PFSK-1 (cell line): ENCODE measurements at regions not wholly inside any gene's neighbourhood (a gene's known extent, or its start where the extent isn't known, plus 50 kb on each side); places are given as distances from the start of the nearest gene placed in this dataset.

ENCODE experiments used
- FOXP2 ChIP-seq: optimal IDR thresholded peaks from 2 replicates; pipeline ENCODE3; 2011; ENCODE audit warnings: borderline replicate concordance, control low read depth, inconsistent platforms; ENCODE audit not compliant: insufficient read depth; ENCODE audit errors: extremely low read length, extremely low read depth
- POLR2AphosphoS5 ChIP-seq: IDR thresholded peaks from 2 replicates; pipeline ENCODE4 v1.6.1; 2012; ENCODE audit warnings: low read depth, mild to moderate bottlenecking, control low read depth, low read length, moderate library complexity
- SIN3A ChIP-seq: IDR thresholded peaks from 2 replicates; pipeline ENCODE4 v1.6.1; 2012; ENCODE audit warnings: mild to moderate bottlenecking, low read length, moderate library complexity, borderline replicate concordance; ENCODE audit not compliant: insufficient read depth
- TAF1 ChIP-seq: IDR thresholded peaks from 2 replicates; pipeline ENCODE4 v1.6.1; 2012; ENCODE audit warnings: low read length, control low read depth, borderline replicate concordance; ENCODE audit not compliant: insufficient read depth
- TF ChIP-seq, protein P1 (sequence below), 2 experiments: IDR thresholded peaks; 2 replicates each; pipeline versions ENCODE4 v1.6.1 to v1.8.0; 2011 to 2012; ENCODE audit warnings: low read depth in 2 of 2, low read length in 2 of 2, control low read depth in 1 of 2, inconsistent platforms in 1 of 2, mild to moderate bottlenecking in 1 of 2, moderate library complexity in 1 of 2; ENCODE audit not compliant: insufficient read depth in 1 of 2

DNA sequence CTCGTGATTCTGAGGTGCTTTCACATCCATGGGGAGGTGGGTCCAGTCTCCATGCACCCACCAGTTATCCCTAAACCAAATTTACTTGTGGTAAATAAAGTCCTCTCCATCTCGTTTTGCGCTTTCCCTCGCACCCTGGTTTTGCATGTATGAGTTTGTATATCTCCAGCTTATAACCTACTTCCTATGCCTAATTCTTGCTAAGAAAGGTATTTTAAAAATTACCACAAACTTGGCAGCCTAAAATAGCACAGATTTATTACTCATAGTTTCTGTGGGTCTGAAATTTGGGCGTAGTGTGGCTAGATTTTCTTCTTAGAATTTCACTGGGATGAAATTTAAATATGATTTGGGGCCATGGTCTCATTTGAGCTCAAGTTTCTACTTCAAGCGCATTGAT is 511.5 kb downstream of the NYAP2 start:
- TF ChIP-seq, protein P1, sequence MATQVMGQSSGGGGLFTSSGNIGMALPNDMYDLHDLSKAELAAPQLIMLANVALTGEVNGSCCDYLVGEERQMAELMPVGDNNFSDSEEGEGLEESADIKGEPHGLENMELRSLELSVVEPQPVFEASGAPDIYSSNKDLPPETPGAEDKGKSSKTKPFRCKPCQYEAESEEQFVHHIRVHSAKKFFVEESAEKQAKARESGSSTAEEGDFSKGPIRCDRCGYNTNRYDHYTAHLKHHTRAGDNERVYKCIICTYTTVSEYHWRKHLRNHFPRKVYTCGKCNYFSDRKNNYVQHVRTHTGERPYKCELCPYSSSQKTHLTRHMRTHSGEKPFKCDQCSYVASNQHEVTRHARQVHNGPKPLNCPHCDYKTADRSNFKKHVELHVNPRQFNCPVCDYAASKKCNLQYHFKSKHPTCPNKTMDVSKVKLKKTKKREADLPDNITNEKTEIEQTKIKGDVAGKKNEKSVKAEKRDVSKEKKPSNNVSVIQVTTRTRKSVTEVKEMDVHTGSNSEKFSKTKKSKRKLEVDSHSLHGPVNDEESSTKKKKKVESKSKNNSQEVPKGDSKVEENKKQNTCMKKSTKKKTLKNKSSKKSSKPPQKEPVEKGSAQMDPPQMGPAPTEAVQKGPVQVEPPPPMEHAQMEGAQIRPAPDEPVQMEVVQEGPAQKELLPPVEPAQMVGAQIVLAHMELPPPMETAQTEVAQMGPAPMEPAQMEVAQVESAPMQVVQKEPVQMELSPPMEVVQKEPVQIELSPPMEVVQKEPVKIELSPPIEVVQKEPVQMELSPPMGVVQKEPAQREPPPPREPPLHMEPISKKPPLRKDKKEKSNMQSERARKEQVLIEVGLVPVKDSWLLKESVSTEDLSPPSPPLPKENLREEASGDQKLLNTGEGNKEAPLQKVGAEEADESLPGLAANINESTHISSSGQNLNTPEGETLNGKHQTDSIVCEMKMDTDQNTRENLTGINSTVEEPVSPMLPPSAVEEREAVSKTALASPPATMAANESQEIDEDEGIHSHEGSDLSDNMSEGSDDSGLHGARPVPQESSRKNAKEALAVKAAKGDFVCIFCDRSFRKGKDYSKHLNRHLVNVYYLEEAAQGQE (IDR thresholded peaks at IDR 0.05; ENCODE audit: insufficient read depth in 1 of 2, low read depth in 2 of 2, low read length in 2 of 2) = no peak
- TF ChIP-seq TAF1 (no peak), FOXP2 (no peak), SIN3A (no peak), POLR2AphosphoS5 (no peak)

DNA sequence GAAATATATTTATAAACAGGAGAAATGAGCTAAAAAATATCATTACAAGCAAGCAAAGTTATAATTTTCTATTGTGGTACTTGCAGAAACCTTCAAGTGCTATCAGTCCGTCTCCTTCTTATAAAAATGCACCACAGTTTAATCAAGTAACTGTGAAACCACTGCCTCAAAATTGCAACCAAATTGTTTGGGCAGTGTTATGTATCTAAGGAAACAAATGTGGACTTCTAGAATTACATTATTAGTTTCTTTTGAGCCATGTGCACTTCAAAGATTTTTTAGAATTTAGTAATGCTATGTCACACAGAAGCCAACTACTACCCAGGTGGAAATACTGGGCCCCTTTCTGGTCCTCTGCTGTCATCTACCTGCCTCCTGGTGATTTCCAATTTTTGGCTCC is 495.6 kb downstream of the NYAP2 start:
- TF ChIP-seq SIN3A (no peak), POLR2AphosphoS5 (no peak), FOXP2 (no peak), TAF1 (no peak)
- TF ChIP-seq, protein P1 (IDR thresholded peaks at IDR 0.05; ENCODE audit: insufficient read depth in 1 of 2, low read depth in 2 of 2, low read length in 2 of 2) = no peak

- TF ChIP-seq FOXP2 (no peak), TAF1 (no peak), SIN3A (no peak), POLR2AphosphoS5 (no peak)
- TF ChIP-seq, protein P1 (IDR thresholded peaks at IDR 0.05; ENCODE audit: insufficient read depth in 1 of 2, low read depth in 2 of 2, low read length in 2 of 2) = no peak
Observed at GRCh38 chr2:225894236-225894980, 494.9 kb downstream of the NYAP2 start.

DNA sequence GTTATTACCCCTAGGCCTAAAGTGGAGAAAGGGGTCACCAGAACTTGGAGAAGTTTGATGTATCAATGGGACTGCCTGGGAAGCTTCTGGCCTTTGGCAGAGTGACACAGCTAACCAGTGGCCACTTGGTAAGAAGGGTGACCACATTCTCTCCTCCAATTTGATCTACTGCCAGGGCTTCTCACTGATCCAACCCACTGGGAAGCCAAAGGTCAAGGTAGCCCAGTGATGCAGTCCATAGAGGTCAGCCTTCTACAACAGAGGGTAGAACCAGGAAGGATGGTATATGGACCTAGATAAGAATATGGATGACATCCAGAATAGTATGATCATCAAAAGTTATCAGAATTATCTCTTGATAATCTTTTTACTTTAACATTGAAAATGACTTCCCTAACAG is 493.6 kb downstream of the NYAP2 start:
- TF ChIP-seq POLR2AphosphoS5 = no peak
- TF ChIP-seq, protein P1 (IDR thresholded peaks at IDR 0.05; ENCODE audit: insufficient read depth in 1 of 2, low read depth in 2 of 2, low read length in 2 of 2) = no peak

DNA sequence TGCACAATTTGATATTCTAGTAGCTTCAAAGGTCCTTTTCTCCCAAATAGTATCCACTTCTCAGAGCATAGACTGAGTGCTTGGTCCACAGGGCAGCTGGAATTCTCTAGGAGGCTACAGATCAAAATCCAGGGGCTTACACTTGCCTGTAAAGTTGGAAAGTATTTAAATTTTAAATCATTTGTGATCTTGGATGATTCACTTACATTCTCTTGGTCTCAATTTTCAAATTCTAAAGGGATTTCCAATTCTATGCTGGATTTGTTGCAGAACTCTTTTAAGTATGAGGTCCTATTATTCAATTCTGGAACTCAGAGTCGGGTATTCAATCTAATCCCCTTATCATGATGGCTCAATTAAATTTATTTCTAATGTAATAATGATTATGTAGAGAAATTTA is 492.3 kb downstream of the NYAP2 start:
- TF ChIP-seq FOXP2 = no peak
- TF ChIP-seq TAF1 = no peak
- no peak for TF ChIP-seq SIN3A
- no peak for TF ChIP-seq POLR2AphosphoS5
- TF ChIP-seq, protein P1 (IDR thresholded peaks at IDR 0.05; ENCODE audit: insufficient read depth in 1 of 2, low read depth in 2 of 2, low read length in 2 of 2) = no peak
